ENCODE measurements at regions not wholly inside any gene's neighbourhood (a gene's known extent, or its start where the extent isn't known, plus 50 kb on each side); places are given as distances from the start of the nearest gene placed in this dataset.

GRCh38 chr12:61138415-61138759, 1121.8 kb upstream of the USP15 start:
- TF ChIP-seq MXD4 (CRISPR knock-in tag; IDR thresholded peaks at IDR 0.05; ENCODE audit: borderline replicate concordance) (no peak), CTCF (IDR thresholded peaks at IDR 0.05) (no peak), CREB1 (CRISPR knock-in tag; IDR thresholded peaks at IDR 0.05) (no peak)
